ENCODE measurements at regions not wholly inside any gene's neighbourhood (a gene's known extent, or its start where the extent isn't known, plus 50 kb on each side); places are given as distances from the start of the nearest gene placed in this dataset.

DNA sequence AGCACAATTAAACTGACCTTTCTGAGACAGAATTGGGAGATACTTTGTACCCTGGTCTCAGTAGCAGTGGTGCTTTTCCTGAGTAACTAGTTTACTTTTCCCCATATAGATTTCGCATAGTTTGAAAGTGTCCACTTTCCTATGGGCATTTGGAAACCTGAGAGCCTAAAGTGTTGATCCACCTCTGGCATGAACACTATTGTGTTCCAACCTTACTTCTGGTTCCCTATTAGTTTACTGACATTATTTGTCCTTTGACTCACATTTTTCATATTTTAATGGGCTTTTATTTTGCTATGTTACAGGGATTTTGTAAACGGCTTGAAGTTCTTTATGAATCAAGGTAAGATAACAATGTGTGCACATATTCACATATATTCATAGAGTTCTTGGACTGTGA lies 103.7 kb downstream of the CBLL2 start:
- Histone ChIP-seq H3K79me2 (ENCODE audit: control insufficient read depth, insufficient read depth, low read length) (no peaks in the 10 kb centered on the region), H2AFZ (ENCODE audit: control insufficient read depth, low read depth, low read length) (no peak overlapping the region), H3K27me3 (replicated peaks in 1 of 2; ENCODE audit: control insufficient read depth in 2 of 2, insufficient read depth in 2 of 2, low read length in 1 of 2) (no peaks in the 10 kb centered on the region), H3K4me3 (no peak overlapping the region), H3K4me2 (ENCODE audit: control insufficient read depth, insufficient read depth) (no peak overlapping the region), H4K20me1 (ENCODE audit: control insufficient read depth, insufficient read depth) (no peaks in the 10 kb centered on the region), H3K9ac (ENCODE audit: control insufficient read depth, insufficient read depth, low read length) (no peak overlapping the region), H3K9me3 (replicated peaks; ENCODE audit: control insufficient read depth, insufficient read depth, low read length) (no peaks in the 10 kb centered on the region), H3K36me3 (ENCODE audit: control insufficient read depth in 2 of 2, insufficient read depth in 2 of 2, low read length in 1 of 2) (no peaks in the 10 kb centered on the region), H3K4me1 (ENCODE audit: control insufficient read depth, insufficient read depth, low read length) (no peaks in the 10 kb centered on the region), H3K27ac (ENCODE audit: control insufficient read depth, insufficient read depth) (no peak overlapping the region)
- ChIA-PET SMC1A (ENCODE audit: uncharacterized antibody, unreplicated experiment) (no interaction called here), CTCF (no interaction called here), RAD21 (ENCODE audit: unreplicated experiment) (no interaction called here), POLR2A (no interaction called here)
- DNase-seq (ENCODE audit: low read depth, low spot score) (no peak), ATAC-seq (no peak), FAIRE-seq (no peak)
- in situ Hi-C loops (cut with MboI) (no loop called here), intact Hi-C loops (cut with micrococcal nuclease; ENCODE audit: unreplicated experiment) (no loop called here)
- WGBS (ENCODE audit: insufficient coverage, insufficient replicate concordance, low lambda C conversion rate, missing lambda C conversion rate), result 51% methylated on average over 2 of the region's 2 CpGs
- no TSS peak for BruUV-seq (replicated peaks)
- TF ChIP-seq CBFB (IDR thresholded peaks at IDR 0.05; ENCODE audit: low read depth) (no peak), MEF2A (IDR thresholded peaks at IDR 0.05; ENCODE audit: insufficient read depth, low read depth, low read length) (no peak), ASH2L (IDR thresholded peaks at IDR 0.05; ENCODE audit: borderline replicate concordance, low read depth) (no peak), CHD4 (IDR thresholded peaks at IDR 0.05) (no peak), ZNF592 (IDR thresholded peaks at IDR 0.05) (no peak)
- TF ChIP-seq, protein P1, sequence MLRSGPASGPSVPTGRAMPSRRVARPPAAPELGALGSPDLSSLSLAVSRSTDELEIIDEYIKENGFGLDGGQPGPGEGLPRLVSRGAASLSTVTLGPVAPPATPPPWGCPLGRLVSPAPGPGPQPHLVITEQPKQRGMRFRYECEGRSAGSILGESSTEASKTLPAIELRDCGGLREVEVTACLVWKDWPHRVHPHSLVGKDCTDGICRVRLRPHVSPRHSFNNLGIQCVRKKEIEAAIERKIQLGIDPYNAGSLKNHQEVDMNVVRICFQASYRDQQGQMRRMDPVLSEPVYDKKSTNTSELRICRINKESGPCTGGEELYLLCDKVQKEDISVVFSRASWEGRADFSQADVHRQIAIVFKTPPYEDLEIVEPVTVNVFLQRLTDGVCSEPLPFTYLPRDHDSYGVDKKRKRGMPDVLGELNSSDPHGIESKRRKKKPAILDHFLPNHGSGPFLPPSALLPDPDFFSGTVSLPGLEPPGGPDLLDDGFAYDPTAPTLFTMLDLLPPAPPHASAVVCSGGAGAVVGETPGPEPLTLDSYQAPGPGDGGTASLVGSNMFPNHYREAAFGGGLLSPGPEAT (IDR thresholded peaks at IDR 0.05; ENCODE audit: low read depth), result no peak
